ENCODE measurements at regions not wholly inside any gene's neighbourhood (a gene's known extent, or its start where the extent isn't known, plus 50 kb on each side); places are given as distances from the start of the nearest gene placed in this dataset.
"Not testable (repeated sequence)": the region's sequence is repeated elsewhere in the genome, so short reads cannot be mapped to it uniquely, and the experiment has no call there.

- not testable (repeated sequence) for TF ChIP-seq EZH2 (IDR thresholded peaks at IDR 0.05; ENCODE audit: borderline replicate concordance, insufficient read depth, low read length, poor library complexity, severe bottlenecking); TAF1 (IDR thresholded peaks at IDR 0.05; ENCODE audit: low read depth)
Observed at GRCh38 chrY:14410549-14411030, 113.7 kb upstream of the NLGN4Y start.

Measured in neural cell (in vitro differentiated cells).